H9 (cell line): ENCODE measurements at regions not wholly inside any gene's neighbourhood (a gene's known extent, or its start where the extent isn't known, plus 50 kb on each side); places are given as distances from the start of the nearest gene placed in this dataset.

Source experiments
- DNase-seq: peaks from one replicate; pipeline ENCODE4 v3.0.0-alpha.2; 2017
- H2AFZ ChIP-seq: one replicate; pipeline ENCODE4 v1.6.1; 2013; ENCODE audit warnings: mild to moderate bottlenecking, low read length, control low read depth, moderate library complexity
- H2AK5ac ChIP-seq: 2 replicates; pipeline ENCODE4 v1.6.1; 2013; ENCODE audit warnings: low read length, control low read depth, mixed read lengths; ENCODE audit not compliant: insufficient read length
- H2BK120ac ChIP-seq: one replicate; pipeline ENCODE4 v1.6.1; 2013; ENCODE audit warnings: low read depth, mild to moderate bottlenecking, low read length, control low read depth, inconsistent platforms; ENCODE audit not compliant: poor library complexity, severe bottlenecking
- H2BK12ac ChIP-seq: 2 replicates; pipeline ENCODE4 v1.6.1; 2013; ENCODE audit warnings: low read length, control low read depth, mixed read lengths, low read depth; ENCODE audit not compliant: insufficient read length
- H2BK15ac ChIP-seq: 2 replicates; pipeline ENCODE4 v1.6.1; 2013; ENCODE audit warnings: low read depth, low read length, control low read depth
- H2BK20ac ChIP-seq: one replicate; pipeline ENCODE4 v1.6.1; 2013; ENCODE audit warnings: low read depth, mild to moderate bottlenecking, low read length, control low read depth, inconsistent platforms; ENCODE audit not compliant: poor library complexity, severe bottlenecking
- H2BK5ac ChIP-seq: 2 replicates; pipeline ENCODE4 v1.6.1; 2013; ENCODE audit warnings: low read length, control low read depth, mixed read lengths; ENCODE audit not compliant: insufficient read length
- H3K14ac ChIP-seq: 2 replicates; pipeline ENCODE4 v1.6.1; 2013; ENCODE audit warnings: low read length, control low read depth; ENCODE audit not compliant: insufficient read depth
- H3K18ac ChIP-seq: 2 replicates; pipeline ENCODE4 v1.6.1; 2013; ENCODE audit warnings: low read depth, mild to moderate bottlenecking, mixed read lengths, low read length, control low read depth; ENCODE audit not compliant: insufficient read length
- H3K23ac ChIP-seq: 2 replicates; pipeline ENCODE4 v1.6.1; 2013; ENCODE audit warnings: low read length, control low read depth, mixed read lengths, low read depth; ENCODE audit not compliant: insufficient read length
- H3K23me2 ChIP-seq: 2 replicates; pipeline ENCODE4 v1.6.1; 2013; ENCODE audit warnings: low read depth, mild to moderate bottlenecking, mixed read lengths, low read length, control low read depth; ENCODE audit not compliant: insufficient read length, poor library complexity, severe bottlenecking
- H3K27ac ChIP-seq: 2 replicates; pipeline ENCODE4 v1.5.1; 2013; ENCODE audit warnings: low read length, control low read depth, mixed read lengths, low read depth; ENCODE audit not compliant: insufficient read length
- H3K27me3 ChIP-seq: 2 replicates; pipeline ENCODE4 v1.6.1; 2013; ENCODE audit warnings: low read length, control low read depth, inconsistent platforms; ENCODE audit not compliant: insufficient read depth
- H3K4ac ChIP-seq: 2 replicates; pipeline ENCODE4 v1.6.1; 2013; ENCODE audit warnings: low read depth, mild to moderate bottlenecking, control low read depth, inconsistent platforms, low read length, moderate library complexity
- H3K4me1 ChIP-seq: 2 replicates; pipeline ENCODE4 v1.6.1; 2013; ENCODE audit warnings: low read length, control low read depth, inconsistent platforms; ENCODE audit not compliant: insufficient read depth
- H3K4me2 ChIP-seq: 2 replicates; pipeline ENCODE4 v1.6.1; 2013; ENCODE audit warnings: low read length, control low read depth, mixed read lengths; ENCODE audit not compliant: insufficient read length, insufficient read depth
- H3K56ac ChIP-seq: 2 replicates; pipeline ENCODE4 v1.6.1; 2013; ENCODE audit warnings: low read depth, mild to moderate bottlenecking, mixed read lengths, low read length, control low read depth; ENCODE audit not compliant: insufficient read length
- H3K79me1 ChIP-seq: 2 replicates; pipeline ENCODE4 v1.6.1; 2013; ENCODE audit warnings: low read depth, mild to moderate bottlenecking, moderate library complexity, low read length, control low read depth, inconsistent platforms; ENCODE audit not compliant: insufficient read depth, poor library complexity, severe bottlenecking
- H3K79me2 ChIP-seq: 2 replicates; pipeline ENCODE4 v1.6.1; 2013; ENCODE audit warnings: low read length, control low read depth, inconsistent platforms; ENCODE audit not compliant: insufficient read depth
- H3K9ac ChIP-seq: 2 replicates; pipeline ENCODE4 v1.6.1; 2013; ENCODE audit warnings: low read length, control low read depth, mixed read lengths; ENCODE audit not compliant: insufficient read length; ENCODE audit errors: extremely low read depth
- H3K9me3 ChIP-seq: one replicate; pipeline ENCODE4 v1.6.1; 2013; ENCODE audit warnings: low read depth, low read length, inconsistent platforms; ENCODE audit not compliant: control insufficient read depth
- H3T11ph ChIP-seq: one replicate; pipeline ENCODE4 v1.6.1; 2013; ENCODE audit warnings: mild to moderate bottlenecking, low read length, control low read depth, inconsistent platforms
- H4K20me1 ChIP-seq: one replicate; pipeline ENCODE4 v1.6.1; 2013; ENCODE audit not compliant: control insufficient read depth, insufficient read length, insufficient read depth
- H4K5ac ChIP-seq: 2 replicates; pipeline ENCODE4 v1.6.1; 2013; ENCODE audit warnings: low read depth, mild to moderate bottlenecking, mixed read lengths, low read length, control low read depth; ENCODE audit not compliant: insufficient read length
- H4K8ac ChIP-seq: replicated peaks from 2 replicates; pipeline ENCODE4 v1.6.1; 2013; ENCODE audit warnings: low read length, control low read depth, mixed read lengths, low read depth; ENCODE audit not compliant: insufficient read length
- H4K91ac ChIP-seq: 2 replicates; pipeline ENCODE4 v1.6.1; 2013; ENCODE audit warnings: low read depth, mild to moderate bottlenecking, moderate library complexity, mixed read lengths, low read length, control low read depth; ENCODE audit not compliant: insufficient read length
- H3K27ac Mint-ChIP-seq, 3 experiments: 2 replicates in 2 of 3; 3 replicates in 1 of 3; pipeline ENCODE4 v1.8.0; 2020 to 2021; ENCODE audit warnings: mixed read lengths in 3 of 3, mild to moderate bottlenecking in 1 of 3, moderate library complexity in 1 of 3
- H3K27me3 Mint-ChIP-seq: 2 replicates; pipeline ENCODE4 v1.8.0; 2021; ENCODE audit warnings: low read depth, mild to moderate bottlenecking, moderate library complexity, mixed read lengths
- H3K36me3 Mint-ChIP-seq, 3 experiments: 2 replicates in 2 of 3; 3 replicates in 1 of 3; pipeline ENCODE4 v1.8.0; 2020 to 2021; ENCODE audit warnings: low read depth in 3 of 3, mixed read lengths in 3 of 3; ENCODE audit not compliant: insufficient read depth in 1 of 3
- H3K4me1 Mint-ChIP-seq, 2 experiments: 2 replicates each; pipeline ENCODE4 v1.8.0; 2020; ENCODE audit warnings: mixed read lengths in 2 of 2
- H3K4me3 Mint-ChIP-seq, 2 experiments: 2 replicates in 1 of 2; 3 replicates in 1 of 2; pipeline ENCODE4 v1.8.0; 2020 to 2021; ENCODE audit warnings: mild to moderate bottlenecking in 2 of 2, mixed read lengths in 2 of 2, moderate library complexity in 1 of 2
- H3K9me3 Mint-ChIP-seq, 2 experiments: 2 replicates in 1 of 2; 3 replicates in 1 of 2; pipeline ENCODE4 v1.8.0; 2020; ENCODE audit warnings: mild to moderate bottlenecking in 2 of 2, mixed read lengths in 2 of 2, moderate library complexity in 1 of 2
- WGBS: extraction: QIAGEN DNeasy Blood & Tissue Kit; methylation state at CpG from one replicate; pipeline ENCODE4 v1.1.7; 2013; ENCODE audit warnings: missing lambda C conversion rate, low lambda C conversion rate, mixed read lengths; ENCODE audit not compliant: insufficient read length; ENCODE audit errors: extremely low coverage; 5-methylcytosine and 5-hydroxymethylcytosine counted together
- TF ChIP-seq, protein P1 (sequence below): fragments of 200-600 bp; sonication (generic); conservative IDR thresholded peaks from 3 replicates; pipeline ENCODE4 v1.8.0; 2021; ENCODE audit warnings: antibody characterized with exemption, mild to moderate bottlenecking

DNA sequence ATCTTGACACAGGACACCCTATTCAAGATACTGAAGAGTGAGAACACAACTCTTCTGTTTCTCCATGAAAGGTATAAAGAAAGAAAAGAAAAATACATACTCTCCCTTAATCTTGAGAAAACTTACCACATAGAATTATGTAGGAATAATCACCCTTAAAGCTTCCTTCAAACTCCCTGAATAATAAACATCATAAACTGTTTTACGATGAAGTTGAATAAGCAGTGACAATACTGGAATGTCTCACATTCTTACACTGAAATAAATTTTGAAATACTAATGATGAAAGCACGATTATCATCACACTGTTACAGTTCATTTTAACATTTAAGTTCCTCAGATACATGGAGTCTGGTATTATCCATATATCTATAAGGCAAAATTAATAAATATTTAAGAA, 306.2 kb downstream of the IPMK start:
- no peak overlapping the region for H2BK20ac ChIP-seq
- H3K4me2 ChIP-seq, result no peak overlapping the region
- Mint-ChIP-seq H3K27me3 (no peaks in the 10 kb centered on the region), H3K4me1 (peaks cover 3 to 4% of the 10 kb centered on the region in 2 experiments; a peak in 2 of 4 replicates), H3K27ac (no peak overlapping the region), H3K9me3 (no peaks in the 10 kb centered on the region), H3K4me3 (no peak overlapping the region), H3K36me3 (no peaks in the 10 kb centered on the region)
- H3T11ph ChIP-seq, result no peak overlapping the region
- H3K18ac ChIP-seq, result no peak overlapping the region
- no peak overlapping the region for H3K9ac ChIP-seq
- no peak overlapping the region for H2BK120ac ChIP-seq
- TF ChIP-seq, protein P1, sequence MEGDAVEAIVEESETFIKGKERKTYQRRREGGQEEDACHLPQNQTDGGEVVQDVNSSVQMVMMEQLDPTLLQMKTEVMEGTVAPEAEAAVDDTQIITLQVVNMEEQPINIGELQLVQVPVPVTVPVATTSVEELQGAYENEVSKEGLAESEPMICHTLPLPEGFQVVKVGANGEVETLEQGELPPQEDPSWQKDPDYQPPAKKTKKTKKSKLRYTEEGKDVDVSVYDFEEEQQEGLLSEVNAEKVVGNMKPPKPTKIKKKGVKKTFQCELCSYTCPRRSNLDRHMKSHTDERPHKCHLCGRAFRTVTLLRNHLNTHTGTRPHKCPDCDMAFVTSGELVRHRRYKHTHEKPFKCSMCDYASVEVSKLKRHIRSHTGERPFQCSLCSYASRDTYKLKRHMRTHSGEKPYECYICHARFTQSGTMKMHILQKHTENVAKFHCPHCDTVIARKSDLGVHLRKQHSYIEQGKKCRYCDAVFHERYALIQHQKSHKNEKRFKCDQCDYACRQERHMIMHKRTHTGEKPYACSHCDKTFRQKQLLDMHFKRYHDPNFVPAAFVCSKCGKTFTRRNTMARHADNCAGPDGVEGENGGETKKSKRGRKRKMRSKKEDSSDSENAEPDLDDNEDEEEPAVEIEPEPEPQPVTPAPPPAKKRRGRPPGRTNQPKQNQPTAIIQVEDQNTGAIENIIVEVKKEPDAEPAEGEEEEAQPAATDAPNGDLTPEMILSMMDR, result no peak
- H4K8ac ChIP-seq, result no peak overlapping the region
- no peak overlapping the region for H2BK12ac ChIP-seq
- H2BK5ac ChIP-seq, result no peak overlapping the region
- H2AK5ac ChIP-seq, result no peak overlapping the region
- H3K27ac ChIP-seq, result no peak overlapping the region
- no peak overlapping the region for H3K14ac ChIP-seq
- H3K79me2 ChIP-seq, result no peaks in the 10 kb centered on the region
- H4K5ac ChIP-seq, result no peak overlapping the region
- H4K91ac ChIP-seq, result no peak overlapping the region
- H3K9me3 ChIP-seq, result no peaks in the 10 kb centered on the region
- no peaks in the 10 kb centered on the region for H3K79me1 ChIP-seq
- DNase-seq, result no peak
- H3K23ac ChIP-seq, result no peak overlapping the region
- no peak overlapping the region for H2BK15ac ChIP-seq
- no peak overlapping the region for H3K56ac ChIP-seq
- H3K4me1 ChIP-seq, result no peaks in the 10 kb centered on the region
- H3K27me3 ChIP-seq, result no peaks in the 10 kb centered on the region
- no peaks in the 10 kb centered on the region for H3K23me2 ChIP-seq
- no peak overlapping the region for H2AFZ ChIP-seq
- no peak overlapping the region for H3K4ac ChIP-seq
- no peaks in the 10 kb centered on the region for H4K20me1 ChIP-seq
- WGBS, result no CpG with 5 or more reads among the region's 2 CpGs
